Right atrium auricular region (tissue), 2 donors: ENCODE measurements at regions not wholly inside any gene's neighbourhood (a gene's known extent, or its start where the extent isn't known, plus 50 kb on each side); places are given as distances from the start of the nearest gene placed in this dataset.
A peak's percentile ranks its signal among the peaks of the same experiment; 100 is the strongest.

Source experiments
- DNase-seq: peaks from one replicate; pipeline ENCODE4 v3.0.0-alpha.2; 2019; ENCODE audit warnings: low spot score
- H3K27ac ChIP-seq, 2 donors: fragments of 200-600 bp; sonication (generic); 1 replicate in 1 of 2; 2 replicates in 1 of 2; pipeline ENCODE4 v1.5.1; 2016 to 2019
- H3K27me3 ChIP-seq, 2 donors: fragments of 200-600 bp; sonication (generic); one replicate each; pipeline versions ENCODE4 v1.5.1 to v1.6.0; 2017 to 2019
- H3K36me3 ChIP-seq: fragments of 200-600 bp; sonication (generic); one replicate; pipeline ENCODE4 v1.5.1; 2016
- H3K4me1 ChIP-seq, 2 donors: fragments of 200-600 bp; sonication (generic); one replicate each; pipeline versions ENCODE4 v1.5.1 to v1.6.0; 2017 to 2019
- H3K4me3 ChIP-seq, 2 donors: fragments of 200-600 bp; sonication (generic); 1 replicate in 1 of 2; 2 replicates in 1 of 2; pipeline ENCODE4 v1.5.1; 2017 to 2019; ENCODE audit warnings: mild to moderate bottlenecking in 1 of 2, moderate library complexity in 1 of 2
- H3K9me3 ChIP-seq, 2 donors: fragments of 200-600 bp; sonication (generic); one replicate each; pipeline ENCODE4 v1.5.1; 2019
- TF ChIP-seq, protein P1 (sequence below), 2 donors: fragments of 200-600 bp; sonication (generic); IDR thresholded peaks; one replicate each; pipeline ENCODE4 v1.5.1; 2019; ENCODE audit warnings: antibody characterized with exemption in 2 of 2

DNA sequence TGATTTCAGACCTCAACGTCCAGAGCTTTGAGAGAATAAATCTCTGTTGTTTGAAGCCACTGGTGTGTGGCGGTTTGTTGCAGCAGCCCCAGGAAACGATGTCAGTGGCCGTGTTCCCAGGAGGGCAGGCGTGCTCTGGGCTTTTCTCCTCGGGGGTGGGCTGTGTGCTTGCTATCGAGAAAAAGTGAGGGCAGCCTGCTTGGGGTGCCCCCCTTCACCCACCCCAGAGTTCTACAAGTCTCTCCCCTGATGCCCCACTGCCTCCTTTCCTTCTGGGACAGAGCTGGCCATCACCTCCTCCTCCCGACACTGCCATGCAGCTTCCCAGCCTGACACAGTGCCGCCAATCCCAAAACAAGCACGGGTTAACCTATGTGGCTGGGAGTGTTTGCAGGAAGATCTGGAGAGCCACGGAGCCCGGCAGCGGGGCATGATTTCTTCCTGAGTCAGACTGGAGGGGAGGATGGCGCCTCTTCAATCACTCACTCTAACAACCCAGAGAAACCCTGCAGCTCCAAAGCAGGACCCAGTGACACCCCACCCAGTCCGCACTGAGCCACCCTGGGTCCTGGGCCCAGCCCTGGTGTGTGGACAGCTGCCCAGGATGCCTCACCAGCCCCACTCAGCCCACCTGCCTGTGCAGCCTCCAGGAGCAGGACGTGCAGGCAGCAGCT, 213.7 kb upstream of the RAB6C start:
- Histone ChIP-seq H3K36me3 (no peaks in the 10 kb centered on the region), H3K4me3 (no peak overlapping the region), H3K4me1 (no peaks in the 10 kb centered on the region), H3K27ac (no peak overlapping the region), H3K27me3 (no peaks in the 10 kb centered on the region), H3K9me3 (no peaks in the 10 kb centered on the region)
- TF ChIP-seq, protein P1, sequence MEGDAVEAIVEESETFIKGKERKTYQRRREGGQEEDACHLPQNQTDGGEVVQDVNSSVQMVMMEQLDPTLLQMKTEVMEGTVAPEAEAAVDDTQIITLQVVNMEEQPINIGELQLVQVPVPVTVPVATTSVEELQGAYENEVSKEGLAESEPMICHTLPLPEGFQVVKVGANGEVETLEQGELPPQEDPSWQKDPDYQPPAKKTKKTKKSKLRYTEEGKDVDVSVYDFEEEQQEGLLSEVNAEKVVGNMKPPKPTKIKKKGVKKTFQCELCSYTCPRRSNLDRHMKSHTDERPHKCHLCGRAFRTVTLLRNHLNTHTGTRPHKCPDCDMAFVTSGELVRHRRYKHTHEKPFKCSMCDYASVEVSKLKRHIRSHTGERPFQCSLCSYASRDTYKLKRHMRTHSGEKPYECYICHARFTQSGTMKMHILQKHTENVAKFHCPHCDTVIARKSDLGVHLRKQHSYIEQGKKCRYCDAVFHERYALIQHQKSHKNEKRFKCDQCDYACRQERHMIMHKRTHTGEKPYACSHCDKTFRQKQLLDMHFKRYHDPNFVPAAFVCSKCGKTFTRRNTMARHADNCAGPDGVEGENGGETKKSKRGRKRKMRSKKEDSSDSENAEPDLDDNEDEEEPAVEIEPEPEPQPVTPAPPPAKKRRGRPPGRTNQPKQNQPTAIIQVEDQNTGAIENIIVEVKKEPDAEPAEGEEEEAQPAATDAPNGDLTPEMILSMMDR (IDR thresholded peaks at IDR 0.05), result no peak
- peak; percentile 52 for DNase-seq

DNA sequence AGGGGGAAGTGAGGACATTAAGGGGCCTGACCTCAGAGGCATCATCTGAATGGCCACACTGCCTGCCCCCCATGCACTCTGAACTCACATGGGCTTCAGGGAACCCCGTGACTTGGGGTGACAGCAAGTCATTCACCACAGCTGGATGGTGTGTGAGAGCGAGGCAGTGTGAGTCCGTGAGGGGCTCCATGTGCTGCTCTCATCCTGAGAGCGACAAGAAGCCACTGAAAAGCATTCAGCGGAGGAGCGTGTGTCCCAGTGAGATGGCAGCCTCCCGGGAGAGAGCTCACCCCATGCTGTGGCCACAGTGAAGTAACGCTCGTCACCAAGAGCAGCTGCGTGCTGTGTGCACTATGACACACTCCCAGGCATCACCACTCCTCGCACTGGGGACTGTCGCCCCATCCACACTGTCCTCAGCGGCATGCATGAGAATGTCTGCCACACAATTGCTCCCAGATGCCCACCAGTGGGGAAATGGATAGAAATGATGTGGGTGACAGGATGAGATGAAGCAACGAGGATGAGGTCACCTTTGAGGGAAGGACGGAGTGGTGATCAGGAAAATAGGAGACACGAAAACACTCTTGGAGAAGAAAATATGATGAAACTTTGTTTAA, 213.0 kb upstream of the RAB6C start:
- no peak overlapping the region for H3K4me3 ChIP-seq

DNA sequence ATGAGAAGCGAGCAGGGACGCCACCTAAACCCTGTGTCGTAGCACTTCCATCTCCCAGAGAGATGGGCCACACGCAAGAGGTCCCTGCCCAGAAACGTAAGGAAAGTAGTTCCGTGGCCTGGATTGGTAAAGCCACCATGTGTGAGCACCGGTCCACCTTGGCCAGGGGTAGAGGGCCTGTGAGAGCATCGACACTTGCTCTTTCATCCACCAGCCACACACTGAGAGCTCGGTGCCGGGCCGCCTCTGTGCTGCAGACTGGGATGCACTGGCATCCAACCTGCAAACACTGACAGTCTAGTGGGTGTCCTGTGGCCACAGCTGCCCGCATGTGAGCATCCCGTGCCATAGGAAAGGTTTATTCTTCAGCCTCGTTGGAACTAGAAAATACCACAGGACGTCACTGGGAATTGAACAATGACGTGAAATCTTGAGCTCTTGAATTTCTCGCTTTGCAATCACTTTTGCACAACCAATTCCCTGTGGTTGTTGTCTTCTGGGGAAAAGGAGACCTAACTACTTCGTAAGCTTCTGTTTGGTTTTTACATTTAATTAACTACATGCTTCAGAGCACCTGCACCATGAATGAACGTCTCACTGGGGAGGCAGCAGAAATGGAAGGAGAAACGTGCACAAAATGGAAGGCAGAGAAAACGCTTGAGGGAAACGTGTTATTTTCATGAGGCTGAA, 212.0 kb upstream of the RAB6C start:
- H3K27ac ChIP-seq, result no peak overlapping the region
- no peaks in the 10 kb centered on the region for H3K4me1 ChIP-seq
- no peak overlapping the region for H3K4me3 ChIP-seq
- no peaks in the 10 kb centered on the region for H3K9me3 ChIP-seq
- no peaks in the 10 kb centered on the region for H3K36me3 ChIP-seq
- no peaks in the 10 kb centered on the region for H3K27me3 ChIP-seq
- DNase-seq, result peak; percentile 46
- TF ChIP-seq, protein P1 (IDR thresholded peaks at IDR 0.05), result no peak

More for the DNA sequence above, 213.0 kb upstream of the RAB6C start:
- Histone ChIP-seq H3K36me3 (no peaks in the 10 kb centered on the region), H3K4me1 (no peaks in the 10 kb centered on the region), H3K9me3 (no peaks in the 10 kb centered on the region), H3K27ac (no peak overlapping the region), H3K27me3 (no peaks in the 10 kb centered on the region)
- TF ChIP-seq, protein P1 (IDR thresholded peaks at IDR 0.05), result no peak
- peak; percentile 43 for DNase-seq

DNA sequence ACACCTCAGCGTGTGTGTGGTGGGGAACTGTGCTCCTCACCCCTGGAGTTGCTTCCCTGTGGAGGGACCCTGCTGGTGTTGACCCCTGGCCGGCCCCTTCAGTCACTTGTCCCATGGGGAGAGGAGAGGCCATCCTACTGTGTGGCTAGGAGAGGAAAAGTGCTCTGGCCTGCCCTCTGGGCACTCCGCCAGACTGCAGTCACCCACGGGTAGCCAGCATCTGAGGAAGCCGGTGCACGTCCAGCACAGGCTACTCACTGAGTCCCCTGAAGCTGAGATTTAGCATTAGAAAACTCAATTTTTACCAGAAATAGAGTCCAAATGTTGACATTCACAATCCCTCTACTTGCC, 211.5 kb upstream of the RAB6C start:
- H3K4me3 ChIP-seq, result no peak overlapping the region
- H3K4me1 ChIP-seq, result no peaks in the 10 kb centered on the region
- H3K36me3 ChIP-seq, result no peaks in the 10 kb centered on the region
- H3K9me3 ChIP-seq, result no peaks in the 10 kb centered on the region
- H3K27ac ChIP-seq, result no peak overlapping the region
- peak; percentile 11 for DNase-seq
- TF ChIP-seq, protein P1 (IDR thresholded peaks at IDR 0.05), result no peak
- no peaks in the 10 kb centered on the region for H3K27me3 ChIP-seq

DNA sequence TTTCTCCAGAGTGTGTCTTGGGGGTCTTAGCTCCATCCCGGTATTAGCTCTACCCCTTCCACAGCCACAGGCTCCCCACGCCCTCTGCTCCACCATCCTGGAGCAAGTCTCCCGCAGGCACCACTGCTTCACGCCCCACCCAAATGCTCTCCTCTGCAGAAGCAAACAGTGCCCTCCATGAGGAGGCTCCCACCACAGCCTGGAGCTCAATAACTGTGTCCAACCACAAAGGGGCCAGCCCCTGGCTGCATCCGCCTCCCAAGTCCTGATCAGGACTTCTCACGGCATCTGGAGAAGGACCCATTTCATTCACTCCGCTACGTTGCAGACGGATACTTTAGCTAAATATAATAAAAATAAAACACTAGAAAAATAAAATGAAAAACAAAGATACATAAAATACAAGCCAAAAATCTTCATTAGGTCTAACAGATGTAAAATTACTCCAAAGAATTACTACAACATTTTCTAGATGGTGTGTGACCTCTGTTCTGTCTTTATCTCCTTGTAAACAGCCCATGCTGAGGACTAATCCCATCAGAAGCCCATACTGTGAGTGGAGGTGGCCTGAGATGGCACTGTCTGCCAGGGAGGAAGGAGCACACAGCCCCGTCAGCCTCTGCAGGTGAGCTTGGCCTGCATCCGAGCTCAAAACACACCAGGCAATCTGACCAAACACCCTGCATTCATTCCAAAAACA, 210.8 kb upstream of the RAB6C start:
- Histone ChIP-seq H3K9me3 (no peaks in the 10 kb centered on the region), H3K4me1 (no peaks in the 10 kb centered on the region), H3K4me3 (no peak overlapping the region), H3K27me3 (no peaks in the 10 kb centered on the region), H3K36me3 (no peaks in the 10 kb centered on the region), H3K27ac (no peak overlapping the region)
- DNase-seq, result peak; percentile 40
- TF ChIP-seq, protein P1 (IDR thresholded peaks at IDR 0.05), result no peak
